AG09309 (cell line): ENCODE measurements at regions not wholly inside any gene's neighbourhood (a gene's known extent, or its start where the extent isn't known, plus 50 kb on each side); places are given as distances from the start of the nearest gene placed in this dataset.

ENCODE experiments used
- DNase-seq: peaks from one replicate; pipeline ENCODE4 v3.0.0-alpha.2; 2010; ENCODE audit warnings: low read depth
- H3K4me3 ChIP-seq: 2 replicates; pipeline ENCODE4 v1.5.1; 2011; ENCODE audit warnings: mild to moderate bottlenecking, low read depth, low read length, moderate library complexity; ENCODE audit not compliant: control insufficient read depth
- TF ChIP-seq, protein P1 (sequence below): IDR thresholded peaks from 2 replicates; pipeline ENCODE4 v1.5.1; 2011; ENCODE audit warnings: mild to moderate bottlenecking, low read depth, low read length, inconsistent platforms; ENCODE audit not compliant: insufficient read depth, control insufficient read depth; ENCODE audit errors: missing control alignments

DNA sequence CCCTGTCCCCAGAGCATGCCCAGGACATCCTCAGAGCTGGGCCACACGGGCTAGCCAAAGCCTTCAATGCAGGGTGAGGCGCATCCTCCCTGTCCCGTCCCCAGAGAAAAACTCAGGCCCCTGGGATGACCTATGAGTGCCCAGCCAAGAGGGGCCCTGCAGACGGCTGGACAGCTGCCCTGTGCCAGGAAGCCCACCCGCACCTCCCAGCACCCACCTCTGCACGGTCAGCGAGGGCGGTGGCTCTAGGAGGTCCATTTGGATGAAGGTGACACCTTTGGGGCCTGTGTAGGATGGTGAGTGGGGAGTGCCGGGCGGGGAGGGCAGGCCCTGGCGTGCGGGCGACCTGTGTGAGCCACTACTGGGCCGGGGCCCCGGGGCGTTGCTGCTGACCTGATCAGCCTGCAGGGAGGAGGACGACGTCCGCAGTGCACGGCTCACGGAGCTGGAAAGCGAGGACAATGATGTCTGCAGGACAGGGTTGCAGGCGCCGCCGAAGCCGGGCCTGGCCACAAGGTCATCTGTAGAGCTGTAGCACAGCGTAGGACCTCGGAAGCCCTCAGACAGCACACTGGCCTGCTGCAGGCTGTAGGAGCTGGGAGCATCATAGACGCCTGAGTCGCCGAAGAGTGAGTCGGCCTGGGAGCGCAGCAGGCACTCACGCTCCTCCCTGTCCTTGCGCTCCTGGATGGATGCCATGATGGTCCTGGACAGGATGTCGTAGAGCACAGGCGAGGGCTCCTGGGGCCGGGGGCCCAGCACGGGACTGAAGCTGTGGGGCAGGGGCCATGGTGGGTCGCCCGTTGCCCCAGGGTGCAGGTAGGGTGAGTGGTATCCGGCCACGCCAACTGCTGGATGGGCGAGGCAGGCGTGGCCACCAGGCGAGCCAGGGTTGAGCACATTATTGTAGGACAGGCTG lies 180.5 kb downstream of the IGLL1 start:
- no peak for DNase-seq
- no peak overlapping the region for H3K4me3 ChIP-seq
- TF ChIP-seq, protein P1, sequence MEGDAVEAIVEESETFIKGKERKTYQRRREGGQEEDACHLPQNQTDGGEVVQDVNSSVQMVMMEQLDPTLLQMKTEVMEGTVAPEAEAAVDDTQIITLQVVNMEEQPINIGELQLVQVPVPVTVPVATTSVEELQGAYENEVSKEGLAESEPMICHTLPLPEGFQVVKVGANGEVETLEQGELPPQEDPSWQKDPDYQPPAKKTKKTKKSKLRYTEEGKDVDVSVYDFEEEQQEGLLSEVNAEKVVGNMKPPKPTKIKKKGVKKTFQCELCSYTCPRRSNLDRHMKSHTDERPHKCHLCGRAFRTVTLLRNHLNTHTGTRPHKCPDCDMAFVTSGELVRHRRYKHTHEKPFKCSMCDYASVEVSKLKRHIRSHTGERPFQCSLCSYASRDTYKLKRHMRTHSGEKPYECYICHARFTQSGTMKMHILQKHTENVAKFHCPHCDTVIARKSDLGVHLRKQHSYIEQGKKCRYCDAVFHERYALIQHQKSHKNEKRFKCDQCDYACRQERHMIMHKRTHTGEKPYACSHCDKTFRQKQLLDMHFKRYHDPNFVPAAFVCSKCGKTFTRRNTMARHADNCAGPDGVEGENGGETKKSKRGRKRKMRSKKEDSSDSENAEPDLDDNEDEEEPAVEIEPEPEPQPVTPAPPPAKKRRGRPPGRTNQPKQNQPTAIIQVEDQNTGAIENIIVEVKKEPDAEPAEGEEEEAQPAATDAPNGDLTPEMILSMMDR, result no peak

DNA sequence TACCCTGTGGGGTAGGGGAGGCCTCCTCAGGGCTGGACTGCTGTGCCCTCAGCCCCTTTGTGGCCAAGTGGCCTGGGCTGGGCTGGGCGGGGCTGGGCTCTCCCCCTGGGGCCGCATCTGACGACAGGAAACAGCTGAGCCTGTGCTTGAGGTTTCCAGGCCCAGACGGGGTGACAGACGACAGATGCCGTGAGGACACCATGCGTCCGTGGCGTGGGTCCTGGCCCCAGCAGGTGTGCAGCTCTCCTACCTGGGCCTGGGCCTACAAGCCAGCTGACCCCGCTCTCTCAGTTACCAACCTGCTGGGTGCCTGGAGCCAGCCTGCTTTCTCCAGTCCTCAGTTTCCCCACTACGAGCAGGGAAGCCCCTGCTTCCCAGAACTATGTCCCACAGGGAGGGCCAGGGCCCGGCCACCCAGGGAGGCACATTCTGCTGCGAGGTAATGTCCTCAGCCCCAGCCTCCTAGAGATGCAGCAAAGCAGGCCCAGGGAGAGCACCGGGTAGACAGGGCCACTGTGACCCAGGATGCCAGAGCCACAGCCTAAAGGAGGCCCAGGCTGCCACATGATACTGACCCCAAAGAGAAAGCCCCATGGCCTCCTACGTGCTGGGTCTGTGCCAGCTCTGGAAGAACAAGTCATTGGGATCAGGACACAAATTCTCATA lies 181.3 kb downstream of the IGLL1 start:
- TF ChIP-seq, protein P1, result no peak
- DNase-seq, result no peak
- H3K4me3 ChIP-seq, result no peak overlapping the region

DNA sequence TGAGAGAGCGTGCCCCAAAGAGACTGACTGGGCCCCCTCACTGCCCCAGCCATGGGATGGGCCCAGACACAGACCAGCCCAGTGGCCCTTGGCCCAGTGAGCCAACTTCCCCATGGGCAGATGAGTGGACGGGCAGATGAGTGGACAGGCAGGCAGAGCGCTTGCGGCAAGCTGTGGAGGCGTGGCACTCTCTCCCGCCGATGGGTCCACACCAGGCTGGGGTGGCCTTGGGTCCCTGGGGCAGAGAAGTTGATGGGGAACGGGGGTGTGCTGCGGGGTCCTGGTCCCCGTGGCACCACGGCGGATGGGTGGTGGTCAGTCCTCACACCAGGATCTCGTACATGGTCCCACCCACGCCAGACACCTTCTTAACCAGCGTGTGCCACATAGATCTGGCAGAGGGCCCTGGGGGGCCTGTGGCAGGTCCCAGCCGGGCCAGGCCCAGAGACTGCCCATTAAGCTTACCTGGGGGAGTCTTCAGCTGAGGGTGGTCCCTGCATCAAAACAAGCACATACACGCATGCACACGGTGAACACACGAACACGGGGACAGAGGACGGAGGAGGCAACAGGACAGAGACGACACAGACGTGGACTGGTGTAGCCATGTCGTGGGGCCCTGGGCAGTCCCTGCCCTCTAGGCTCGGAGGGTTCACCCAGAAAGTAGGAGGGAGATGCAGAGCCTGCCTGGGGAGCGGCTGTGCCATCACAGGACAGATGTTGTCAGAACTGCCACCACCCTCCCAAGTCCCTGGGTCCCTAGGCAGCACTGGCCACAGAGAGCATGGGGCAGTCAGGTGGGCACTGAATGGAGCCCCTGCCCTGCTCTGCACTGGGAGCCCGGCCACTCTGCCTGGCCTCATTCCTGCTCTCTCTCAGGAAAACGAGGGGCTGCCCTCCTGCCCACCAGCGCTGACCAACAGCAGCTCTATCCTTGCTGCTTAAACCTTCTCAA lies 182.2 kb downstream of the IGLL1 start:
- H3K4me3 ChIP-seq, result no peak overlapping the region
- no peak for DNase-seq
- TF ChIP-seq, protein P1, result no peak

DNA sequence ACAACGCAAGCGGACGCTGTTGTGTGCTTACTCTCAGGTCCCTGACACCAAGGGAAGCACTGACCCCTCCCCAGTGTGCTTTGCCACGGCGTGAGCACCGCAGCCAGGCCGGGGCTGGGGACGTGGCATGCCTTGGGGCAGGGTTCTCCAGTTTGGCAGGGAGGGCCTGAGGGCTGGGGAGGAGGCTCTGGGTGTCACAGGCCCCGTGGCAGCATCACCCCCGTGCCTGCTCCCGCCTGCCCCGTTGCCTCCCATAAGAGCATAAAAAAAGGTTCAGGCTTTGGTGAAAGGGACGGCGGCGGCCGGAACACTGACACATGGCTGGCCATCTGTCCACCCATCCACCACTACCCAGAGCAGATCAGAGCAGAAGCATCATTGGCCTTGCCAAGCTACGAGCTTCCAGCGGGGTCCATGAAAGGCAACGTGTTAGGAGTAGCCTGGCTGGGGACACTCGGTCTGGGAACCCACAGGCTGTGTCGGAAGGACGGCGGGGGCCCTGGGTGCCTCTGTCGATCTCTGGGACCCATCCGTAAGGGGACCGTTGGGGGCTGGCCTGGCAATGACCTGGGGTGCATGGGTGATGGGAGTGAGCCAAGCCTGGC lies 183.0 kb downstream of the IGLL1 start:
- no peak for DNase-seq
- TF ChIP-seq, protein P1, result no peak
- H3K4me3 ChIP-seq, result no peak overlapping the region

DNA sequence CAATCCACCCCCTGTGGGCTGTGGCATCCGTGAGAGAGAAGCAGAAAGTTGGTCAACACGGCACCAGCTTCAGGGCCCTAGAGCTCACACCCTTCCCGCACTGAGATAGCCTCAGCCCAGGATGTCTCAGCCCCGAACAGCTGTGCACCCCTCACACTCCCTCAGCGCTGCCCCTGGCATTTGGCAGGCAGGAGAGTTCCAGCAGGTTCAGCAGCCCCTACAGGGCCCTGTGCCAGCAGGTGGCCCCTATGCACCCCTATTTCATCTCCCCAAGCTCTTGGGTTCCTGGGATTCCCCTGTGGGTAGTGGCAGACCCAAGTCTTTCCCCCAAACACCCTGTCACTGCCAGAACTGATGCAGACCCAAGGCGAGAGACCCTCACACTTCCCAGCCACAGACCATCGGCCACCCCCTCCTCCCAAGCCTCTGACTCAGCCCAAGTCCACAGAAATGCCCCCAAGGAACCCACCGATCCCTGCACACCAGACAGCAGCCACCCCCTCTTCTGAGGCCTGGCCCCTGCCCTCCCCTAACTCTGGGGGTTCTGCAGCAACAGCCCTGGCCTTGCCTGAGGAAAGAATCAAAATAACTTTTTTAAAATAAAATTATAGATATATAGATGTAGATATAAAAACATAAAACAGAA lies 183.6 kb downstream of the IGLL1 start:
- TF ChIP-seq, protein P1, result no peak
- no peak for DNase-seq

More for the DNA sequence above, 183.6 kb downstream of the IGLL1 start:
- H3K4me3 ChIP-seq, result no peak overlapping the region
